K562 (cell line): ENCODE measurements at regions not wholly inside any gene's neighbourhood (a gene's known extent, or its start where the extent isn't known, plus 50 kb on each side); places are given as distances from the start of the nearest gene placed in this dataset.

ENCODE experiments used
- ATAC-seq: fragments of 200-7000 bp; cut with Tn5 transposase; 3 replicates; pipeline ENCODE4 v1.9.1; 2020; ENCODE audit warnings: moderate library complexity
- BruUV-seq: library from RNA; stranded (reverse); fragments of 400-500 nt; replicated peaks from 2 replicates; lab custom pipeline; 2021; lab: Mats Ljungman, UMichigan
- CTCF ChIA-PET: fragments of 300-600 bp; formaldehyde crosslinking; extraction: SDS; loops from one replicate; lab custom pipeline; 2021; ENCODE audit warnings: low intra/inter-chr PET ratio; lab: Yijun Ruan, JAX
- POLR2A ChIA-PET: fragments of 300-600, 350-650 bp; sonication (Branson Sonifier 250); formaldehyde crosslinking; extraction: SDS; loops from one replicate; lab custom pipeline; 2021; ENCODE audit warnings: antibody characterized with exemption, inconsistent platforms; lab: Yijun Ruan, JAX
- DNase-seq, 4 experiments: peaks; one replicate each; pipeline versions ENCODE4 v3.0.0 to v3.0.0-alpha.2; 2011 to 2018; ENCODE audit warnings: low spot score in 3 of 4, mixed read lengths in 3 of 4; ENCODE audit errors: extremely low read depth in 1 of 4
- FAIRE-seq: peaks from 2 replicates; lab custom pipeline; 2011; peaks lifted over from hg19 to GRCh38; lab: Jason Lieb, UNC
- H2AFZ ChIP-seq: 2 replicates; pipeline ENCODE4 v1.6.0; 2011; ENCODE audit warnings: low read depth, low read length, control low read depth, inconsistent platforms
- H3K27ac ChIP-seq: fragments of 200-600 bp; 3 replicates; pipeline ENCODE4 v1.8.0; 2011; ENCODE audit warnings: low read depth, mild to moderate bottlenecking, control low read depth, inconsistent platforms, low read length, moderate library complexity, mixed read lengths; ENCODE audit errors: extremely low read depth
- H3K27me3 ChIP-seq, 2 experiments: fragments of 300-600 bp in 1 of 2; 2 replicates in 1 of 2; 3 replicates in 1 of 2; pipeline versions ENCODE4 v1.6.0 to v1.8.0; 2011; ENCODE audit warnings: inconsistent platforms in 2 of 2, low read length in 2 of 2, mild to moderate bottlenecking in 1 of 2, mixed read lengths in 1 of 2, moderate library complexity in 1 of 2; ENCODE audit not compliant: control insufficient read depth in 2 of 2, insufficient read depth in 2 of 2
- H3K36me3 ChIP-seq: fragments of 300-600 bp; 3 replicates; pipeline ENCODE4 v1.8.0; 2011; ENCODE audit warnings: mild to moderate bottlenecking, low read length, inconsistent platforms; ENCODE audit not compliant: control insufficient read depth, insufficient read depth
- H3K4me1 ChIP-seq, 2 experiments: fragments of 200-600 bp in 1 of 2; replicated peaks in 1 of 2; 2 replicates in 1 of 2; 3 replicates in 1 of 2; pipeline versions ENCODE4 v1.5.1 to v1.8.0; 2011; ENCODE audit warnings: inconsistent platforms in 2 of 2, low read length in 2 of 2, mild to moderate bottlenecking in 1 of 2, mixed read lengths in 1 of 2, moderate library complexity in 1 of 2; ENCODE audit not compliant: control insufficient read depth in 2 of 2, insufficient read depth in 2 of 2
- H3K4me2 ChIP-seq: 2 replicates; pipeline ENCODE4 v1.6.1; 2011; ENCODE audit warnings: low read length, control low read depth, inconsistent platforms, mixed read lengths; ENCODE audit not compliant: insufficient read depth
- H3K4me3 ChIP-seq: fragments of 200-600 bp; sonication (generic), shearing (Covaris generic); 2 replicates; pipeline ENCODE4 v1.5.1; 2016; ENCODE audit warnings: control low read depth, inconsistent platforms
- H3K79me2 ChIP-seq: fragments of 200-600 bp; 3 replicates; pipeline ENCODE4 v1.8.0; 2011; ENCODE audit warnings: low read length, inconsistent platforms; ENCODE audit not compliant: control insufficient read depth, insufficient read depth
- H3K9ac ChIP-seq, 2 experiments: 2 replicates each; pipeline versions ENCODE4 v1.6.0 to v1.6.1; 2011; ENCODE audit warnings: low read depth in 2 of 2, low read length in 2 of 2, control low read depth in 1 of 2, inconsistent platforms in 1 of 2, mild to moderate bottlenecking in 1 of 2, mixed read lengths in 1 of 2; ENCODE audit not compliant: insufficient read depth in 1 of 2
- H3K9me1 ChIP-seq: one replicate; pipeline ENCODE4 v1.6.0; 2011; ENCODE audit warnings: inconsistent platforms, mild to moderate bottlenecking, low read length, moderate library complexity; ENCODE audit not compliant: control insufficient read depth, insufficient read depth
- H3K9me3 ChIP-seq: replicated peaks from 2 replicates; pipeline ENCODE4 v1.5.1; 2011; ENCODE audit warnings: low read depth, low read length, inconsistent platforms; ENCODE audit not compliant: control insufficient read depth, insufficient read depth
- H4K20me1 ChIP-seq: replicated peaks from 2 replicates; pipeline ENCODE4 v1.6.1; 2011; ENCODE audit warnings: low read length, inconsistent platforms, mixed read lengths; ENCODE audit not compliant: control insufficient read depth, insufficient read depth
- MCM2 ChIP-seq: fragments of 450-650 bp; IDR thresholded peaks from 2 replicates; pipeline ENCODE4 v1.6.1; 2017; ENCODE audit warnings: low read depth, mild to moderate bottlenecking
- NEUROD1 ChIP-seq: fragments of 150-350 bp; IDR thresholded peaks from 2 replicates; pipeline ENCODE4 v1.6.1; 2014; ENCODE audit warnings: borderline replicate concordance, low read length, low read depth; ENCODE audit not compliant: partially characterized antibody
- PHB ChIP-seq: fragments of 250-450 bp; sonication (Bioruptor Pico); IDR thresholded peaks from 2 replicates; pipeline ENCODE4 v1.5.0; 2021
- POLR2G ChIP-seq: fragments of 200-400 bp; formaldehyde crosslinking; IDR thresholded peaks from 2 replicates; pipeline ENCODE4 v1.6.1; 2017; ENCODE audit warnings: low read depth, mild to moderate bottlenecking, antibody characterized with exemption, low read length, moderate library complexity
- RBBP5 ChIP-seq: fragments of 200-600 bp; sonication (generic); IDR thresholded peaks from 2 replicates; pipeline ENCODE4 v1.6.1; 2012; ENCODE audit warnings: borderline replicate concordance, mild to moderate bottlenecking, low read length, control low read depth, inconsistent platforms; ENCODE audit not compliant: insufficient read depth, poor library complexity, severe bottlenecking
- TRIM24 ChIP-seq, 2 experiments: fragments of 450-650 bp; IDR thresholded peaks; 2 replicates each; pipeline ENCODE4 v1.6.1; 2016
- ZBTB7A ChIP-seq: IDR thresholded peaks from 2 replicates; pipeline ENCODE4 v1.6.1; 2011; ENCODE audit warnings: low read depth, mild to moderate bottlenecking, low read length, moderate library complexity, borderline replicate concordance; ENCODE audit not compliant: control insufficient read depth
- ZNF174 ChIP-seq: fragments of 250-450 bp; sonication (Bioruptor Pico); IDR thresholded peaks from 2 replicates; pipeline ENCODE4 v1.4.0; 2020; ENCODE audit warnings: mild to moderate bottlenecking
- ZNF699 ChIP-seq: fragments of 250-450 bp; sonication (Bioruptor Pico); IDR thresholded peaks from 2 replicates; pipeline ENCODE4 v1.8.0; 2021; ENCODE audit warnings: mild to moderate bottlenecking, moderate library complexity; ENCODE audit not compliant: insufficient replicate concordance
- WGBS: fragments of 100-300 bp; shearing (Covaris generic); methylation state at CpG from one replicate; pipeline ENCODE4 v1.1.6; 2016; ENCODE audit warnings: low coverage, mixed read lengths; ENCODE audit not compliant: insufficient coverage; ENCODE audit errors: missing lambda C conversion rate; 5-methylcytosine and 5-hydroxymethylcytosine counted together
- in situ Hi-C: fragments of 300-500 bp; cut with MboI; formaldehyde crosslinking; loops from 4 replicates; pipeline ENCODE4 v1.15.0; 2018; ENCODE audit warnings: inconsistent platforms, mixed read lengths
- intact Hi-C: fragments of 100-400 bp; cut with micrococcal nuclease; formaldehyde crosslinking; loops from 2 replicates; pipeline ENCODE4 v1.14.2; 2022
- TF ChIP-seq, protein P1 (sequence below): fragments of 450-650 bp; formaldehyde crosslinking; conservative IDR thresholded peaks from 2 replicates; pipeline ENCODE4 v1.4.0; 2022; ENCODE audit warnings: mild to moderate bottlenecking, missing genetic modification characterization
- TF ChIP-seq, protein P2 (sequence below): fragments of 250-450 bp; sonication (Bioruptor Pico); IDR thresholded peaks from 2 replicates; pipeline ENCODE4 v1.4.0; 2020; ENCODE audit warnings: mild to moderate bottlenecking
- TF ChIP-seq, protein P3 (sequence below), 2 experiments: fragments of 450-650 bp; IDR thresholded peaks; 2 replicates each; pipeline ENCODE4 v1.6.1; 2016

DNA sequence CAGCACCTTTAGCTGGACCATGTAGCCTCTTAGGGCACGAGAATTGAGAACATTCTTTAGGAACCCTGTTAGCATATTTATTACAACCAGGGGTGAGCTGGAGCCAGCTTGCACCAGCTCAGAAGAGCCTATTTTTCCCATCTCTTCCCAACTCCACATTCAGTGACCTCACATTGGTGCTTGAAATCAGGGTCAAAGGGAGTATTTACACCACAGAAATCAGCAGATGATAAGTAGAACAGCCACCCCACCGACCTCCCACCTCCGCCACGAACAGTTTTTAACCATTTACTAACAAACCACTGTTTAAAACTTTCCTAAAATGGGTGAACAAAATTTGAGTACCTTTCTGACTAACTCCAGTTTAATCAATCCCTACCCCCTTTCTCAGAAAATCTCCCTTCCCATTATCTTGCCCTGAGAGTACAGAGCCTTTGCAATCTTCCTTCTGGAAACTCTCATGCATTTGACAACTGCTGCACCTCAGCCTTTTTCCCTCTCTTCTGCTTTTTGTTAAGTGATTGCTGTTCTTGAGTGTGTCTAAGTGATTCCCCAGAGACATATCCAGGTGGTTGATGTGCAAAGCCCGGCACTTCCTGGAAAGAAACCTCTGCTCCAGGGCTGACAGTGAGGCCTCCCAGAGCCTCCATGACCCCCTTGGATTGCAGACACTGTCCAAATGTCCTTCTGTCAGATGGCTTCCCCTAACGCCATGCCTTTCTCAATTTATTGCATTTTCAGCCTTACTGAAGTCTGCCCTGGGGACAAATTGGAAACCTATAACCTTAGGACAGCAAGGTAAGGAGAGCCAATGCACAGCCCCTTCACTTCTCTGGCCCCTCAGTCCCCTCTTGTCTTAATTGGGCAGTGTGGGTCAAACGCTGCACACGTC is 389.5 kb upstream of the TNP1 start:
- WGBS, result 8% methylated on average over 7 of the region's 8 CpGs
- in situ Hi-C loops, result no loop called here
- TF ChIP-seq POLR2G (no peak), MCM2 (no peak), TRIM24 (IDR thresholded peaks at IDR 0.05) (no peak), PHB (CRISPR knock-in tag) (no peak), NEUROD1 (no peak), ZBTB7A (no peak), RBBP5 (no peak), ZNF174 (CRISPR knock-in tag) (no peak), ZNF699 (CRISPR knock-in tag) (no peak)
- TF ChIP-seq, protein P1, sequence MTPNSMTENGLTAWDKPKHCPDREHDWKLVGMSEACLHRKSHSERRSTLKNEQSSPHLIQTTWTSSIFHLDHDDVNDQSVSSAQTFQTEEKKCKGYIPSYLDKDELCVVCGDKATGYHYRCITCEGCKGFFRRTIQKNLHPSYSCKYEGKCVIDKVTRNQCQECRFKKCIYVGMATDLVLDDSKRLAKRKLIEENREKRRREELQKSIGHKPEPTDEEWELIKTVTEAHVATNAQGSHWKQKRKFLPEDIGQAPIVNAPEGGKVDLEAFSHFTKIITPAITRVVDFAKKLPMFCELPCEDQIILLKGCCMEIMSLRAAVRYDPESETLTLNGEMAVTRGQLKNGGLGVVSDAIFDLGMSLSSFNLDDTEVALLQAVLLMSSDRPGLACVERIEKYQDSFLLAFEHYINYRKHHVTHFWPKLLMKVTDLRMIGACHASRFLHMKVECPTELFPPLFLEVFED, result no peak
- TF ChIP-seq, protein P2, sequence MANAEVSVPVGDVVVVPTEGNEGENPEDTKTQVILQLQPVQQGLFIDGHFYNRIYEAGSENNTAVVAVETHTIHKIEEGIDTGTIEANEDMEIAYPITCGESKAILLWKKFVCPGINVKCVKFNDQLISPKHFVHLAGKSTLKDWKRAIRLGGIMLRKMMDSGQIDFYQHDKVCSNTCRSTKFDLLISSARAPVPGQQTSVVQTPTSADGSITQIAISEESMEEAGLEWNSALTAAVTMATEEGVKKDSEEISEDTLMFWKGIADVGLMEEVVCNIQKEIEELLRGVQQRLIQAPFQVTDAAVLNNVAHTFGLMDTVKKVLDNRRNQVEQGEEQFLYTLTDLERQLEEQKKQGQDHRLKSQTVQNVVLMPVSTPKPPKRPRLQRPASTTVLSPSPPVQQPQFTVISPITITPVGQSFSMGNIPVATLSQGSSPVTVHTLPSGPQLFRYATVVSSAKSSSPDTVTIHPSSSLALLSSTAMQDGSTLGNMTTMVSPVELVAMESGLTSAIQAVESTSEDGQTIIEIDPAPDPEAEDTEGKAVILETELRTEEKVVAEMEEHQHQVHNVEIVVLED, result no peak
- TF ChIP-seq, protein P3, sequence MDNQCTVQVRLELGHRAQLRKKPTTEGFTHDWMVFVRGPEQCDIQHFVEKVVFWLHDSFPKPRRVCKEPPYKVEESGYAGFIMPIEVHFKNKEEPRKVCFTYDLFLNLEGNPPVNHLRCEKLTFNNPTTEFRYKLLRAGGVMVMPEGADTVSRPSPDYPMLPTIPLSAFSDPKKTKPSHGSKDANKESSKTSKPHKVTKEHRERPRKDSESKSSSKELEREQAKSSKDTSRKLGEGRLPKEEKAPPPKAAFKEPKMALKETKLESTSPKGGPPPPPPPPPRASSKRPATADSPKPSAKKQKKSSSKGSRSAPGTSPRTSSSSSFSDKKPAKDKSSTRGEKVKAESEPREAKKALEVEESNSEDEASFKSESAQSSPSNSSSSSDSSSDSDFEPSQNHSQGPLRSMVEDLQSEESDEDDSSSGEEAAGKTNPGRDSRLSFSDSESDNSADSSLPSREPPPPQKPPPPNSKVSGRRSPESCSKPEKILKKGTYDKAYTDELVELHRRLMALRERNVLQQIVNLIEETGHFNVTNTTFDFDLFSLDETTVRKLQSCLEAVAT (IDR thresholded peaks at IDR 0.05), result no peak
- BruUV-seq, result no TSS peak
- Histone ChIP-seq H3K4me2 (no peak overlapping the region), H3K4me1 (peaks cover 0 to 4% of the 10 kb centered on the region in 2 experiments; a peak in 1 of 5 replicates), H3K9me1 (no peaks in the 10 kb centered on the region), H3K9ac (no peak overlapping the region), H3K79me2 (no peaks in the 10 kb centered on the region), H4K20me1 (no peaks in the 10 kb centered on the region), H3K9me3 (no peaks in the 10 kb centered on the region), H3K4me3 (no peak overlapping the region), H3K27me3 (no peaks in the 10 kb centered on the region), H3K27ac (no peak overlapping the region), H3K36me3 (no peaks in the 10 kb centered on the region), H2AFZ (no peak overlapping the region)
- CTCF ChIA-PET, result no interaction called here
- FAIRE-seq (no peak), DNase-seq (no peak), ATAC-seq (no peak)
- intact Hi-C loops, result no loop called here
- POLR2A ChIA-PET, result no interaction called here
